Naive thymus-derived CD4-positive, alpha-beta T cell (primary cell): ENCODE measurements at regions not wholly inside any gene's neighbourhood (a gene's known extent, or its start where the extent isn't known, plus 50 kb on each side); places are given as distances from the start of the nearest gene placed in this dataset.

ENCODE experiments used
- ATAC-seq: fragments of 150-1000 bp; cut with Tn5 transposase; 2 replicates; pipeline ENCODE4 v1.10.0; 2021; ENCODE audit warnings: mild to moderate bottlenecking, moderate library complexity
- CTCF ChIA-PET: fragments of 350-600 bp; sonication (Branson Sonifier 250); formaldehyde crosslinking; loops from one replicate; lab custom pipeline; 2021; ENCODE audit warnings: antibody characterized with exemption; lab: Charles Lee
- POLR2A ChIA-PET: fragments of 350-600 bp; sonication (Branson Sonifier 250); formaldehyde crosslinking; loops from one replicate; lab custom pipeline; 2021; ENCODE audit warnings: antibody characterized with exemption, inconsistent platforms; lab: Charles Lee
- DNase-seq, 9 donors: peaks; one replicate each; pipeline versions ENCODE4 v3.0.0 to v3.0.0-alpha.2; 2020 to 2022; ENCODE audit warnings: mixed read lengths in 1 of 9
- H3K27ac ChIP-seq: one replicate; pipeline ENCODE4 v1.7.0; 2013; ENCODE audit warnings: mild to moderate bottlenecking, low read depth, low read length, moderate library complexity
- H3K27me3 ChIP-seq, 2 donors: one replicate each; pipeline ENCODE4 v1.7.0; 2013; ENCODE audit warnings: low read length in 2 of 2, mild to moderate bottlenecking in 2 of 2, moderate library complexity in 2 of 2; ENCODE audit not compliant: control insufficient read depth in 2 of 2, insufficient read depth in 2 of 2
- H3K36me3 ChIP-seq, 3 experiments: 1 replicate in 2 of 3; 2 replicates in 1 of 3; pipeline ENCODE4 v1.7.0; 2013; ENCODE audit warnings: low read length in 3 of 3, mild to moderate bottlenecking in 3 of 3, moderate library complexity in 1 of 3; ENCODE audit not compliant: insufficient read depth in 3 of 3, control insufficient read depth in 2 of 3
- H3K4me1 ChIP-seq, 2 donors: one replicate each; pipeline ENCODE4 v1.7.0; 2013; ENCODE audit warnings: low read length in 2 of 2, mild to moderate bottlenecking in 2 of 2, moderate library complexity in 1 of 2; ENCODE audit not compliant: control insufficient read depth in 2 of 2, insufficient read depth in 2 of 2
- H3K4me3 ChIP-seq: 2 replicates; pipeline ENCODE4 v1.7.0; 2013; ENCODE audit warnings: mild to moderate bottlenecking, low read length
- H3K9me3 ChIP-seq, 3 experiments: 1 replicate in 2 of 3; 2 replicates in 1 of 3; pipeline ENCODE4 v1.7.0; 2013; ENCODE audit warnings: low read length in 3 of 3; ENCODE audit not compliant: control insufficient read depth in 2 of 3
- H3K27ac Mint-ChIP-seq, 9 donors: one replicate each; pipeline ENCODE4 v1.8.0; 2020 to 2022; ENCODE audit warnings: mixed read lengths in 9 of 9, mild to moderate bottlenecking in 8 of 9, moderate library complexity in 5 of 9, inconsistent platforms in 2 of 9
- H3K27me3 Mint-ChIP-seq, 5 donors: one replicate each; pipeline ENCODE4 v1.8.0; 2021 to 2022; ENCODE audit warnings: mixed read lengths in 5 of 5, mild to moderate bottlenecking in 1 of 5
- H3K36me3 Mint-ChIP-seq, 5 donors: one replicate each; pipeline ENCODE4 v1.8.0; 2020 to 2022; ENCODE audit warnings: mixed read lengths in 5 of 5, mild to moderate bottlenecking in 3 of 5, inconsistent platforms in 1 of 5
- H3K4me1 Mint-ChIP-seq, 7 donors: one replicate each; pipeline ENCODE4 v1.8.0; 2020 to 2022; ENCODE audit warnings: mixed read lengths in 7 of 7, mild to moderate bottlenecking in 3 of 7, inconsistent platforms in 1 of 7
- H3K4me3 Mint-ChIP-seq, 10 donors: one replicate each; pipeline ENCODE4 v1.8.0; 2020 to 2022; ENCODE audit warnings: mild to moderate bottlenecking in 10 of 10, mixed read lengths in 10 of 10, moderate library complexity in 6 of 10, inconsistent platforms in 2 of 10
- H3K9me3 Mint-ChIP-seq, 11 donors: one replicate each; pipeline ENCODE4 v1.8.0; 2020 to 2022; ENCODE audit warnings: mixed read lengths in 11 of 11, mild to moderate bottlenecking in 4 of 11, inconsistent platforms in 1 of 11, moderate library complexity in 1 of 11
- intact Hi-C, 2 donors: fragments of 100-400 bp; cut with micrococcal nuclease; formaldehyde crosslinking; loops; one replicate each; pipeline ENCODE4 v1.15.1; 2023

- DNase-seq (no peak), ATAC-seq (no peak)
- Histone ChIP-seq H3K4me3 (no peak overlapping the region), H3K27me3 (no peaks in the 10 kb centered on the region), H3K4me1 (no peaks in the 10 kb centered on the region), H3K36me3 (no peaks in the 10 kb centered on the region), H3K27ac (no peak overlapping the region), H3K9me3 (no peaks in the 10 kb centered on the region)
- H3K4me1 Mint-ChIP-seq, result no peaks in the 10 kb centered on the region
- ChIA-PET CTCF (no interaction called here), POLR2A (no interaction called here)
- no peak overlapping the region for H3K4me3 Mint-ChIP-seq
- no peak overlapping the region for H3K27ac Mint-ChIP-seq
- no peaks in the 10 kb centered on the region for H3K27me3 Mint-ChIP-seq
- intact Hi-C loops, result no loop called here
- H3K9me3 Mint-ChIP-seq, result peaks cover 0 to 20% (median 5%) of the 10 kb centered on the region in 11 donors
- peaks cover 0 to 4% (median 0%) of the 10 kb centered on the region in 5 donors for H3K36me3 Mint-ChIP-seq
Measured at GRCh38 chr5:120231563-120231962, 232.5 kb upstream of the PRR16 start.

- Mint-ChIP-seq H3K27ac (no peak overlapping the region), H3K4me3 (no peak overlapping the region), H3K4me1 (peaks cover 0 to 2% (median 0%) of the 10 kb centered on the region in 7 donors), H3K9me3 (peaks cover 0 to 18% (median 7%) of the 10 kb centered on the region in 11 donors), H3K27me3 (no peaks in the 10 kb centered on the region), H3K36me3 (peaks cover 0 to 4% (median 0%) of the 10 kb centered on the region in 5 donors)
- intact Hi-C loops, result no loop called here
- H3K27ac ChIP-seq, result no peak overlapping the region
- H3K27me3 ChIP-seq, result no peaks in the 10 kb centered on the region
- no peaks in the 10 kb centered on the region for H3K9me3 ChIP-seq
- H3K36me3 ChIP-seq, result no peaks in the 10 kb centered on the region
- ATAC-seq (no peak), DNase-seq (no peak)
- ChIA-PET POLR2A (no interaction called here), CTCF (no interaction called here)
- H3K4me3 ChIP-seq, result no peak overlapping the region
- H3K4me1 ChIP-seq, result no peaks in the 10 kb centered on the region
Measured at GRCh38 chr5:120236360-120236759, 227.7 kb upstream of the PRR16 start.

GRCh38 chr5:120239086-120239485 is 225.0 kb upstream of the PRR16 start:
- ChIA-PET CTCF (no interaction called here), POLR2A (no interaction called here)
- no peak for DNase-seq
- no peak overlapping the region for H3K27ac Mint-ChIP-seq
- Histone ChIP-seq H3K4me3 (no peak overlapping the region), H3K36me3 (no peaks in the 10 kb centered on the region), H3K4me1 (no peaks in the 10 kb centered on the region), H3K27me3 (no peaks in the 10 kb centered on the region), H3K9me3 (no peaks in the 10 kb centered on the region), H3K27ac (no peak overlapping the region)
- H3K27me3 Mint-ChIP-seq, result no peaks in the 10 kb centered on the region
- no peak for ATAC-seq
- peaks cover 0 to 4% (median 0%) of the 10 kb centered on the region in 5 donors for H3K36me3 Mint-ChIP-seq
- intact Hi-C loops, result no loop called here
- peaks cover 0 to 2% (median 0%) of the 10 kb centered on the region in 7 donors for H3K4me1 Mint-ChIP-seq
- no peak overlapping the region for H3K4me3 Mint-ChIP-seq
- H3K9me3 Mint-ChIP-seq, result peaks cover 0 to 18% (median 7%) of the 10 kb centered on the region in 11 donors

- CTCF ChIA-PET, result no interaction called here
- DNase-seq, result no peak
- H3K36me3 Mint-ChIP-seq, result no peaks in the 10 kb centered on the region
- Histone ChIP-seq H3K9me3 (no peaks in the 10 kb centered on the region), H3K27ac (no peak overlapping the region), H3K27me3 (no peaks in the 10 kb centered on the region), H3K4me3 (no peak overlapping the region), H3K4me1 (no peaks in the 10 kb centered on the region), H3K36me3 (no peaks in the 10 kb centered on the region)
- POLR2A ChIA-PET, result no interaction called here
- H3K9me3 Mint-ChIP-seq, result peaks cover 0 to 11% (median 3%) of the 10 kb centered on the region in 11 donors
- H3K27me3 Mint-ChIP-seq, result no peaks in the 10 kb centered on the region
- H3K4me1 Mint-ChIP-seq, result peaks cover 0 to 2% (median 0%) of the 10 kb centered on the region in 7 donors
- ATAC-seq, result no peak
- intact Hi-C loops, result no loop called here
- no peak overlapping the region for H3K27ac Mint-ChIP-seq
- no peak overlapping the region for H3K4me3 Mint-ChIP-seq
Measured at GRCh38 chr5:120240706-120241105, 223.4 kb upstream of the PRR16 start.

GRCh38 chr5:120241400-120241799 is 222.7 kb upstream of the PRR16 start:
- intact Hi-C loops, result no loop called here
- Histone ChIP-seq H3K4me1 (no peaks in the 10 kb centered on the region), H3K9me3 (no peaks in the 10 kb centered on the region), H3K27ac (no peak overlapping the region), H3K27me3 (no peaks in the 10 kb centered on the region), H3K4me3 (no peak overlapping the region), H3K36me3 (no peaks in the 10 kb centered on the region)
- ChIA-PET CTCF (no interaction called here), POLR2A (no interaction called here)
- Mint-ChIP-seq H3K9me3 (peaks cover 0 to 13% (median 2%) of the 10 kb centered on the region in 11 donors), H3K27ac (no peak overlapping the region), H3K4me3 (no peak overlapping the region), H3K36me3 (no peaks in the 10 kb centered on the region), H3K27me3 (no peaks in the 10 kb centered on the region), H3K4me1 (peaks cover 0 to 2% (median 0%) of the 10 kb centered on the region in 7 donors)
- ATAC-seq, result no peak
- DNase-seq, result no peak

- CTCF ChIA-PET, result interaction anchor here (0.6 kb wide), 1 partner anchor 211 kb away, joined by 4 read pairs; no protein-coding TSS in a partner anchor
- Histone ChIP-seq H3K9me3 (no peaks in the 10 kb centered on the region), H3K27me3 (no peaks in the 10 kb centered on the region), H3K36me3 (no peaks in the 10 kb centered on the region), H3K27ac (no peak overlapping the region), H3K4me3 (no peak overlapping the region), H3K4me1 (no peaks in the 10 kb centered on the region)
- no peaks in the 10 kb centered on the region for H3K27me3 Mint-ChIP-seq
- intact Hi-C loops, result no loop called here
- peaks cover 0 to 1% (median 0%) of the 10 kb centered on the region in 7 donors for H3K4me1 Mint-ChIP-seq
- ATAC-seq (no peak), DNase-seq (no peak)
- H3K9me3 Mint-ChIP-seq, result peaks cover 0 to 11% (median 0%) of the 10 kb centered on the region in 11 donors
- H3K4me3 Mint-ChIP-seq, result no peak overlapping the region
- H3K36me3 Mint-ChIP-seq, result no peaks in the 10 kb centered on the region
- no peak overlapping the region for H3K27ac Mint-ChIP-seq
- POLR2A ChIA-PET, result no interaction called here
Measured at GRCh38 chr5:120251898-120252297, 212.2 kb upstream of the PRR16 start.

GRCh38 chr5:120252839-120253238 is 211.3 kb upstream of the PRR16 start:
- H3K4me3 Mint-ChIP-seq, result no peak overlapping the region
- Histone ChIP-seq H3K4me1 (no peaks in the 10 kb centered on the region), H3K36me3 (no peaks in the 10 kb centered on the region), H3K4me3 (no peak overlapping the region), H3K9me3 (no peaks in the 10 kb centered on the region), H3K27me3 (no peaks in the 10 kb centered on the region), H3K27ac (no peak overlapping the region)
- no peak for ATAC-seq
- intact Hi-C loops, result no loop called here
- POLR2A ChIA-PET, result no interaction called here
- H3K36me3 Mint-ChIP-seq, result no peaks in the 10 kb centered on the region
- peaks cover 0 to 1% (median 0%) of the 10 kb centered on the region in 7 donors for H3K4me1 Mint-ChIP-seq
- DNase-seq, result no peak
- H3K27me3 Mint-ChIP-seq, result no peaks in the 10 kb centered on the region
- no peak overlapping the region for H3K27ac Mint-ChIP-seq
- H3K9me3 Mint-ChIP-seq, result peaks cover 0 to 11% (median 0%) of the 10 kb centered on the region in 11 donors
- CTCF ChIA-PET, result no interaction called here
